Spleen (tissue), 7 donors: ENCODE measurements at regions not wholly inside any gene's neighbourhood (a gene's known extent, or its start where the extent isn't known, plus 50 kb on each side); places are given as distances from the start of the nearest gene placed in this dataset.

Experiments used
- CTCF ChIP-seq, 11 experiments: fragments of 200-600 bp in 7 of 11; fragments of 450-650 bp in 4 of 11; sonication (generic) in 4 of 11; IDR thresholded peaks in 8 of 11; conservative IDR thresholded peaks in 3 of 11; 1 replicate in 7 of 11; 2 replicates in 4 of 11; pipeline versions ENCODE4 v1.4.0 to v1.8.0; 2016 to 2021; ENCODE audit warnings: antibody characterized with exemption in 11 of 11, inconsistent platforms in 4 of 11, mild to moderate bottlenecking in 1 of 11
- POLR2A ChIP-seq, 3 donors: fragments of 450-650 bp; IDR thresholded peaks; one replicate each; pipeline ENCODE4 v1.5.1; 2017; ENCODE audit warnings: antibody characterized with exemption in 3 of 3, mild to moderate bottlenecking in 1 of 3
- POLR2AphosphoS5 ChIP-seq, 3 donors: sonication (generic); formaldehyde crosslinking; IDR thresholded peaks; one replicate each; pipeline ENCODE4 v1.5.1; 2017; ENCODE audit warnings: antibody characterized with exemption in 3 of 3
- donor health status: DM: no; HTN: no; CAD: no; lungs with moderate emphysema.
- donor health status: DM: no; HTN: no; CAD: no.
- donor health status: DM: no; HTN: no; CAD: no.

DNA sequence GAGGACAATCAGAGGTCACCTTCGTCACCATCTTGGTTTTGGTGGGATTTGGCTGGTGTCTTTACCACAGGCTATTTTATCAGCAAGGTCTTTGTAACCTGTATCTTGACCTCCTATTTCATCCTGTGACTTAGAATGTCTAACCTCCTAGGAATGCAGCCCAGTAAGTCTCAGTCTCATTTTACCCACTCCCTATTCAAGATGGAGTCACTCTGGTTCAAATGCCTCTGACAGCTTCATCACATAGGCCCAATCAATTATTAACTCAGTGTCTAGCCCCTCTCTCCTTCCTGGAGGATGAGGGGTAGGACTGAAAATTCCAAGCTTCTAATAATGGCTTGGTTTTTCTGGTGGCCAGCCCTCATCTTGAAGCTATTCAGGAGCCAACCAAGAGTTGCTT, 111.4 kb upstream of the NAP1L1 start:
- no peak for TF ChIP-seq POLR2A (IDR thresholded peaks at IDR 0.05)
- no peak for TF ChIP-seq CTCF (IDR thresholded peaks at IDR 0.05 in 8 of 11, conservative IDR thresholded peaks at IDR 0.05 in 3 of 11)
- no peak for TF ChIP-seq POLR2AphosphoS5 (IDR thresholded peaks at IDR 0.05)
